HG03097 (cell line): ENCODE measurements at regions not wholly inside any gene's neighbourhood (a gene's known extent, or its start where the extent isn't known, plus 50 kb on each side); places are given as distances from the start of the nearest gene placed in this dataset.

Experiments used
- ATAC-seq: cut with Tn5 transposase; IDR thresholded peaks from one replicate; pipeline ENCODE4 v1.9.1; 2021; ENCODE audit not compliant: unreplicated experiment, low FRiP score

GRCh38 chr3:193897731-193898180, 238.2 kb upstream of the HES1 start:
- ATAC-seq = no peak

- no peak for ATAC-seq
These were observed 236.9 kb upstream of the HES1 start for GRCh38 chr3:193899001-193899400.

GRCh38 chr3:193901007-193901406, 234.9 kb upstream of the HES1 start:
- no peak for ATAC-seq

GRCh38 chr3:193902607-193903511, 233.1 kb upstream of the HES1 start:
- no peak for ATAC-seq

GRCh38 chr3:193903512-193903817, 232.5 kb upstream of the HES1 start:
- no peak for ATAC-seq

GRCh38 chr3:193903966-193904365, 232.0 kb upstream of the HES1 start:
- ATAC-seq = no peak

- no peak for ATAC-seq
These were observed 230.2 kb upstream of the HES1 start for GRCh38 chr3:193905541-193906396.

- ATAC-seq = no peak
These were observed 229.0 kb upstream of the HES1 start for GRCh38 chr3:193906849-193907410.

GRCh38 chr3:193908181-193908744, 227.7 kb upstream of the HES1 start:
- ATAC-seq = no peak

GRCh38 chr3:193909387-193909786, 226.6 kb upstream of the HES1 start:
- ATAC-seq = no peak

- no peak for ATAC-seq
These were observed 225.6 kb upstream of the HES1 start for GRCh38 chr3:193910310-193910709.

GRCh38 chr3:193910886-193911738, 224.8 kb upstream of the HES1 start:
- ATAC-seq = no peak

GRCh38 chr3:193911784-193912340, 224.1 kb upstream of the HES1 start:
- no peak for ATAC-seq

GRCh38 chr3:193912621-193913178, 223.2 kb upstream of the HES1 start:
- no peak for ATAC-seq

GRCh38 chr3:193914602-193915001, 221.3 kb upstream of the HES1 start:
- ATAC-seq = no peak

- no peak for ATAC-seq
These were observed 220.8 kb upstream of the HES1 start for GRCh38 chr3:193915099-193915498.

GRCh38 chr3:193915613-193916012, 220.3 kb upstream of the HES1 start:
- no peak for ATAC-seq

- ATAC-seq = no peak
These were observed 218.8 kb upstream of the HES1 start for GRCh38 chr3:193917158-193917557.

- no peak for ATAC-seq
These were observed 214.5 kb upstream of the HES1 start for GRCh38 chr3:193921465-193921864.
